Spleen (tissue), 7 donors: ENCODE measurements at regions not wholly inside any gene's neighbourhood (a gene's known extent, or its start where the extent isn't known, plus 50 kb on each side); places are given as distances from the start of the nearest gene placed in this dataset.

Experiments
- POLR2A ChIP-seq, 3 donors: fragments of 450-650 bp; IDR thresholded peaks; one replicate each; pipeline ENCODE4 v1.5.1; 2017; ENCODE audit warnings: antibody characterized with exemption in 3 of 3, mild to moderate bottlenecking in 1 of 3
- TF ChIP-seq, protein P1 (sequence below), 11 experiments: fragments of 200-600 bp in 7 of 11; fragments of 450-650 bp in 4 of 11; sonication (generic) in 4 of 11; IDR thresholded peaks in 8 of 11; conservative IDR thresholded peaks in 3 of 11; 1 replicate in 7 of 11; 2 replicates in 4 of 11; pipeline versions ENCODE4 v1.4.0 to v1.8.0; 2016 to 2021; ENCODE audit warnings: antibody characterized with exemption in 11 of 11, inconsistent platforms in 4 of 11, mild to moderate bottlenecking in 1 of 11
- donor health status: DM: no; HTN: no; CAD: no; lungs with moderate emphysema.
- donor health status: DM: no; HTN: no; CAD: no.
- donor health status: DM: no; HTN: no; CAD: no.

GRCh38 chr12:67040861-67041137 lies 228.4 kb upstream of the CAND1 start:
- TF ChIP-seq, protein P1, sequence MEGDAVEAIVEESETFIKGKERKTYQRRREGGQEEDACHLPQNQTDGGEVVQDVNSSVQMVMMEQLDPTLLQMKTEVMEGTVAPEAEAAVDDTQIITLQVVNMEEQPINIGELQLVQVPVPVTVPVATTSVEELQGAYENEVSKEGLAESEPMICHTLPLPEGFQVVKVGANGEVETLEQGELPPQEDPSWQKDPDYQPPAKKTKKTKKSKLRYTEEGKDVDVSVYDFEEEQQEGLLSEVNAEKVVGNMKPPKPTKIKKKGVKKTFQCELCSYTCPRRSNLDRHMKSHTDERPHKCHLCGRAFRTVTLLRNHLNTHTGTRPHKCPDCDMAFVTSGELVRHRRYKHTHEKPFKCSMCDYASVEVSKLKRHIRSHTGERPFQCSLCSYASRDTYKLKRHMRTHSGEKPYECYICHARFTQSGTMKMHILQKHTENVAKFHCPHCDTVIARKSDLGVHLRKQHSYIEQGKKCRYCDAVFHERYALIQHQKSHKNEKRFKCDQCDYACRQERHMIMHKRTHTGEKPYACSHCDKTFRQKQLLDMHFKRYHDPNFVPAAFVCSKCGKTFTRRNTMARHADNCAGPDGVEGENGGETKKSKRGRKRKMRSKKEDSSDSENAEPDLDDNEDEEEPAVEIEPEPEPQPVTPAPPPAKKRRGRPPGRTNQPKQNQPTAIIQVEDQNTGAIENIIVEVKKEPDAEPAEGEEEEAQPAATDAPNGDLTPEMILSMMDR (IDR thresholded peaks at IDR 0.05 in 8 of 11, conservative IDR thresholded peaks at IDR 0.05 in 3 of 11), result no peak
- no peak for TF ChIP-seq POLR2A (IDR thresholded peaks at IDR 0.05)
